Suppressor macrophage treated with lipopolysaccharide for 4 hours (primary cell): ENCODE measurements at regions not wholly inside any gene's neighbourhood (a gene's known extent, or its start where the extent isn't known, plus 50 kb on each side); places are given as distances from the start of the nearest gene placed in this dataset.
"Not testable (repeated sequence)": the region's sequence is repeated elsewhere in the genome, so short reads cannot be mapped to it uniquely, and the experiment has no call there.

Experiments
- DNase-seq: peaks from one replicate; pipeline ENCODE4 v3.0.0-alpha.2; 2020

DNA sequence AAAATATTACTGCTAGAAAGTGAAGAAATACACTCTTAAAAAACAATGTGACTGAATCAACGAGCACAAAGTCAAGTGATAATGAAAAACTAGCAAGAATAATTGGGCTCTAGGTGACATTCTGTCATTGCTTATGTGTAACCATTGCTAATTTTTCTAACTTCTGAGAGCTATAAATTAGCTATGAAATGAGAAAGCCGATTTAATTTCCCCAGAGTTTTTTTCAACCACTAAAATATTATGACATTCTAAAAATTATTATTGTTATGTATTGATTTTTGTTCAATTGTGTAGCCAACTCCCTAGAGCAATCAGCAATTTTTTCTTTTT is 458.6 kb upstream of the ATXN8OS start:
- no peak for DNase-seq

- DNase-seq, result no peak
Measured at GRCh38 chr13:69648340-69649062, 459.1 kb upstream of the ATXN8OS start.

DNA sequence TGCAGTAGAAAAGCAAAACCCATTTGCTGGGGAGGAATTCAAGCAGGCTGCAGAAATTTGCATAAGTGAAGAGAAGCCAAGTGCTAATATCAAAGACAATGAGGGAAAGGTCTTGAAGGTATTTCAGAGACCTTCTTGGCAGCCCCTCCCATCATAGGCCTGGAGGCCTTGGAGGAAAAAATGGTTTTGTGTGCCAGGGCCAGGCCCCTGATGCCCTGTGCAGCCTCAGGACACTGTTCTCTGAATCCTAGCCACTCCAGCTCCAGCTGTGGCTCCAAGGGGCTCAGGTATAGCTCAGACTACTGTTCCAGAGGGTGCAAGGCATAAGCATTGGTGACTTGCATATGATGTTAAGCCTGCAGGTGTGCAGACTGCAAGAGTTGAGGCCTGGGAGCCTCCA is 463.2 kb upstream of the ATXN8OS start:
- DNase-seq, result no peak

- DNase-seq, result no peak
Measured at GRCh38 chr13:69641773-69642172, 465.9 kb upstream of the ATXN8OS start.

GRCh38 chr13:69633044-69633443 is 474.6 kb upstream of the ATXN8OS start:
- DNase-seq, result no peak

DNA sequence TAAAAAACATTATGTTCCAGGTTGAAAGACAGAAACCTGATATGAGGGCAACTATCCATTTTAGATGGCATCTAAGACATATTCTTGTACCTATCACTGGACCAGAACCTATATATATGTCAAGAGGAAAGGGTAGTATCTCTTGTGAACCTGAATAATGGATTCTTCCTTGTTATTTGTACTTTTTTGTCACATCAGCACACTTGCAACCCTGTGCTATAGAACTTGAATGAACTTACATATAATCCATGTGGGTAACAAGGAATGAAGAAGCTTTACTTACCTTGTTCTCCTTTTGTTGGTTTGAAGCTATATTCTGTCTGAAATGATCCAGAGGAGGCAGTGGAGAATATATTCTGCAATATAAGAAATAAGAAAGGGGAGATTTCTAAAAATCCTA is 483.7 kb upstream of the ATXN8OS start:
- no peak for DNase-seq

- no peak for DNase-seq
Measured at GRCh38 chr13:69619651-69620050, 488.0 kb upstream of the ATXN8OS start.

DNA sequence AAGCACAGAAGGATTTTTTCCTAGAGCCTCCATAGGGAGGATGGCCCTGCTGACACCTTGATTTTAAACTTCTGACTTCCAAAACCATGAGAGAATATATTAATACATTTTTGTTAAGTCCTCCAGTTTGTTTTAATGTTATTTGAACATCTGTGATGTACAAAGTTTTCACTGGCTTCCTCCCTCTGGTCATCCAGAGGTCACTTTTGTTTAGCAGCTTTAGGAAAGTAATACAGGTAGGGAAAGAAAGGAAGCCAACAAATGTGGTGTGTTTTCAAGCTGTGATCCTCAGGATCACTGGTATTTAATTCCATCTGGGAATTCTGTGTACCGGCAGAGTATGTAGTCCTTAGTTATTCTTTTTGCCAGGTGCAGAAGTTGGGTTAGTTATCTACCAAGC is 488.8 kb upstream of the ATXN8OS start:
- no peak for DNase-seq

DNA sequence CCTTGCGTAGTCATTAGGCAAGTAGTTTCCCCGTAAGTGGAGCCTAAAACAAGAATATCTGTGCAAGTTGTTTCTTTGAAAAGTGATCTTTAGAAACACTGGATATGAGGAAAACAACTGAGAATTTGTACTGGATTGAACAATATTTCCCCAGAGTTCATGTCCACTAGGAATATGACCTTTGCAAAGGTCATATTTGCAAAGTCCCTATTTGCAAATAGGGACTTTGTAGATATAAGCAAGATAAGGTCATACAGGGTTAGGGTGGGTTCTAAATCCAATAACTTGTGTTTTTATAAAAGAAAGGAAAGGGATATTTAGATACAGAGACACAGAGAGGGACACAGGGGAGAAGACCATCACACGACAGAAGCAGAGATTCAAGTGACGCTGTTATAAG is 489.2 kb upstream of the ATXN8OS start:
- DNase-seq, result no peak

GRCh38 chr13:69617587-69617986 is 490.0 kb upstream of the ATXN8OS start:
- DNase-seq, result no peak

DNA sequence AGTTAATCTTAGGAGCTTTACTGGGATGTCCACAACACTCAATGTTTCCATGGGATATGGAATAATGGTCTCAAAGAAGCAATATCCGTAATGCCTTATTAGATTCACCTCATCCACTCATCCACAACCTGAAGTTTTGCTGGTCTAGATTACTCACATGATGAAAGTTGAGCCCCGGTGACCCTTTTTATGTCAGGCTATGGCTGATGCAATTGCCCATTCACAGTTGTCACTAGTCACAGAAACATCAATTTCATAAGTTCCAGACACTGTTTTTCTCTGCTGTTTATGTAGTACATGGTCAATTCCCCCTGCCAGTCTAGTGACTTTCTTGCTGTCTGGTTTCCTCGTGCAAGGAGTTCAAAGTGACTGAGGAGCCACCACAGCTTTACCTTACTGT is 491.2 kb upstream of the ATXN8OS start:
- no peak for DNase-seq

GRCh38 chr13:69615055-69615454 is 492.6 kb upstream of the ATXN8OS start:
- DNase-seq, result not testable (repeated sequence)

- no peak for DNase-seq
Measured at GRCh38 chr13:69604698-69605097, 502.9 kb upstream of the ATXN8OS start.

DNA sequence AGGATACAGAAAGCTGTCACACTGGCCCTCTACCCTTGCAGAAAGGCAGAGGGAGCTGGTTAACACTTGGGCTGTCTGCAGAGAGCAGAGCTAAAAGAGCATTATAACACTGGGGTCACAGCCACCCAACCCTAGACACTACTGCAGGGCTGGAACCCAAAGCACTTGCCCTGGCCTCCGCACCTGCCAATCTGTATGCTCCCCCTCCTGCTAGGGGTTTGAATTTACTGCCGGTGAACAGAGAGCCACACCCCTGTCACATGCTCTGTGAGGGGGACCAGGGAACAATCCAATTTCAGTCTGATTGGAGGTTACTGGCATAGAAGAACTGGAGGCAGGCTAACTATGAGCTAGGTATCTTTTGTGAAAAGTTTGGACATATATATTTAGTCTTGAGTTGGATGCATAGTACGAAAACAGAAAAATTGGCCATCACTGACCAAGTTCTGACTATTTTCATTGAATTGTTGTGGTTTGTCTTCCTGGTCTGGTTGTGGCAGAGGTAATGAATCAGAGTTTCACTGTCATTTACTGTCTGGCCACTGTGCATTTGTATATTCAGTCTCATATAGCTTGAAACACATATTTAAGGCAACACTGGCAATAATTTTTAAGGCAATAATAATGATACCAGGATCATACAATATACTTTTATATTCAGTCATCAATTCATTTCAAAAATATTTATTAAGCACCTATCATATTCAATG is 504.3 kb upstream of the ATXN8OS start:
- DNase-seq, result no peak

GRCh38 chr13:69601661-69602060 is 506.0 kb upstream of the ATXN8OS start:
- DNase-seq, result no peak

DNA sequence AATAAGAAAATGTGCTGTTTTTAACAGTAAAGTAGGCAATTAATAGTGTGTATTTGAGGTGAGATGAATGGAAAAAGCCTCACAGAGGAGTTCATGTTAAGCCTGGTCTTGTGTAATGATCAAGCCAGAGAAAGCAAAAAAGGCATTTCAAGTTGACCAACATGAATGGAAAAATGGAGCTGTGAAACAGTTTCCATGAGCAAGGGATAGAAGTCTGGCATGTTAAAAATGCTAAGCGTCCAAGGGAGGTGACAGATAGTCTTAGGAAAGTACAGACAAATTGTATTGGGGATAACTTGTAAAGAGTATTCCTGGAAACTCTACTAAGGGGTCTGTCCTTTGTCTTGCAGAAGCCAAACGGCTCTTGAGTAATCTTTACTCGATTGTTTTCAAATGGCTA is 506.8 kb upstream of the ATXN8OS start:
- no peak for DNase-seq

DNA sequence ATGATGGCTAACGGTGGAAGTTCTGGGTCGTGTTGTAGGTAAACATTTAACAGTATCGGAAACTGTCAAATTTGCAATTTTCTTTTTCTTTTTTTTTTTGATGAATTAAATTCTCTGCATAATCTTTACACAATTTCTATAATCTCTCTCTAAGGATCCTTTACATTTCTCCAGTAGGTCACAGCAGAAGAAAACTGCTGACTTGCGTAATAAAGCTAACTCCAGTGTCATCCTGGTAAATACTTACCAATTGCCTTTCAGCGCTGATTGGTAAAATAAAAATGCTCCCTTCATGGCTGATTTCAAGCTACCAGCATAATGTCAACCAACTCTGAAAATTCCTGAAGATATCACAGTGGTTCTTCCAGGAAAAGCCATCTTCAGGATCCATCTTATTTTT is 510.5 kb upstream of the ATXN8OS start:
- no peak for DNase-seq

- DNase-seq, result no peak
Measured at GRCh38 chr13:69595181-69595580, 512.4 kb upstream of the ATXN8OS start.

GRCh38 chr13:69591437-69591836 is 516.2 kb upstream of the ATXN8OS start:
- DNase-seq, result no peak

DNA sequence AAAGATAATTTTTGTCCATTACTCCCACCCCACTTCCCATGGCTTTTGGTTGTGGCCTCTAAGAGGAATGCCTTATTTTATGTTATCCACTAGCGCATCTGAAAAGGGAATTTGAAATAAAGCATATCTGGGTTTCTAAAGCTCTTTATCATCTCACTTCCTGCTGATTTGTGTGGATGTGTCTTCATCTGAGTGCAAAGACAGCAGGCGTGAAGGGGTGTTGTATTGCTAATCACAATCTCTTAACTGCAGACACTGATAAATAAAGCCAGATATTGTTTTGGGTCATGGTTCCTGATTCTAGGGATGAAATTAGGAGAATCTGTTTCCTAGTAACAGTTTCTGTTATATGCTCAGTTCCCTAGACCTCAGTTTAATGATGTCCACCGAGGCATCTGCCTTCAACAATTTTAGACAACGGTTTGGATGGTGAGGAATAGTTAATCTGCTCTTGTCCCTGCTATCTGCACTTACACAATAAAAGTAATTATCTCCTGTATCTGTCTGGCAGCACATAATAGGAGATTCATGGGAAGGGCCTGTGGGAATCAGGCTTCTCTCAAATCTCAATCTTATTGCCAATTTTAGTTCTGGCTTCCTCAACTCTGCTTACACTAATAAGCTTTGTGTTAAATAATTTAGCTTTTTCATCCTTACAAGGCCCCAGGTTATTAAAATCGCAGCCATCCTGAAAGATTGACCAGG is 517.9 kb upstream of the ATXN8OS start:
- no peak for DNase-seq

DNA sequence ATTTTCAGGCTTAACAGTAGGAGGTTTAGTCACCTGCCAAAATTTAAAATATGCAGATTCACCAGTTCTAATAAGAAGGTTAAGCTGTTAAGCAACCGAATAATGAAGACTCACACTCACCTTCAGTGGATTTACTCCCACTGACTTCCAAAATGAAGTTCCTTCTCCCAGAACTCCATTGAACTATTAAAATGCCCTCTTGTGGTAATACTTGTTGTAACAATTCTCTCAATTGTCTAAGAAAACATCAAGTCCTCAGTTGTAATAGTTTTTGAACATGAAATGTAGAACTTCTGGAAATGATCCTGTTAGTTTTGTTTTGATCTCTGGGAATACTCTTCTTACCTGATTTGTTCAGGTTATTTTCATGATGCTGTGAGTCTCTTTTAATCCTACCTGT is 522.0 kb upstream of the ATXN8OS start:
- DNase-seq, result no peak

DNA sequence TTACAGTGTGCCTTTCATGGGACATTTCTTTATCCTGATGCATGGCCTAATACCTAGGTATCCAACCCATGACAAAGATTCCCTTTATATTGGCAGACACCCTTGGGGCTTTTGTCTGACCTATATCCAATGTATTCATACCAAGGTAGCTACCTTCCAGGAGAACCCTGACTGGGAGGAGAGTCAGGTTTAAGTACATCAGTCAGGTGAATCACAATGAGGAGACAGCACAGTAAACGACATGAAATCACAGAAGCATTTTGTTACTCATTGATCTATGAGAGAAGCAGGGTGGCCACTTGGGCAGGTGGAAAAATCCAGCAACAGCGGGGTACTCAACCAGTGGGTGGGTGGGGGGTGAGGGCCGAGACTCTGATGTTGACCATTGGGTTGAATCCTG is 527.4 kb upstream of the ATXN8OS start:
- DNase-seq, result no peak

GRCh38 chr13:69579351-69579750 is 528.3 kb upstream of the ATXN8OS start:
- no peak for DNase-seq

GRCh38 chr13:69571606-69572323 is 535.9 kb upstream of the ATXN8OS start:
- DNase-seq, result no peak
